GM12878 (cell line): ENCODE measurements at regions not wholly inside any gene's neighbourhood (a gene's known extent, or its start where the extent isn't known, plus 50 kb on each side); places are given as distances from the start of the nearest gene placed in this dataset.

Source experiments
- CBX3 ChIP-seq: fragments of 200-600 bp; sonication (generic); IDR thresholded peaks from 2 replicates; pipeline ENCODE4 v1.6.1; 2016; ENCODE audit warnings: low read depth, borderline replicate concordance
- CEBPB ChIP-seq, 2 experiments: fragments of 150-350 bp in 1 of 2; IDR thresholded peaks; 2 replicates each; pipeline ENCODE4 v1.6.1; 2012 to 2014; ENCODE audit warnings: low read depth in 2 of 2, low read length in 2 of 2, borderline replicate concordance in 1 of 2, inconsistent platforms in 1 of 2
- CREM ChIP-seq: IDR thresholded peaks from 2 replicates; pipeline ENCODE4 v1.6.1; 2014; ENCODE audit warnings: antibody characterized with exemption, low read depth
- ETV6 ChIP-seq, 2 experiments: fragments of 450-650 bp in 1 of 2; IDR thresholded peaks in 1 of 2; conservative IDR thresholded peaks in 1 of 2; 2 replicates each; pipeline ENCODE4 v1.6.1; 2014; ENCODE audit warnings: antibody characterized with exemption in 1 of 2, borderline replicate concordance in 1 of 2, low read depth in 1 of 2, mild to moderate bottlenecking in 1 of 2, moderate library complexity in 1 of 2
- MYB ChIP-seq: fragments of 150-350 bp; IDR thresholded peaks from 2 replicates; pipeline ENCODE4 v1.6.1; 2014; ENCODE audit warnings: mild to moderate bottlenecking, low read depth, low read length, borderline replicate concordance
- SMAD5 ChIP-seq: IDR thresholded peaks from 2 replicates; pipeline ENCODE4 v1.6.1; 2016; ENCODE audit warnings: antibody characterized with exemption, low read depth
- STAT3 ChIP-seq: IDR thresholded peaks from 2 replicates; pipeline ENCODE4 v1.6.1; 2011; ENCODE audit warnings: low read depth, low read length, improper control_type of control experiment
- TBL1XR1 ChIP-seq: IDR thresholded peaks from 2 replicates; pipeline ENCODE4 v1.6.1; 2012; ENCODE audit warnings: low read depth, low read length, improper control_type of control experiment
- TF ChIP-seq, protein P1 (sequence below): fragments of 150-350 bp; IDR thresholded peaks from 2 replicates; pipeline ENCODE4 v1.6.1; 2016; ENCODE audit warnings: low read depth, low read length
- TF ChIP-seq, protein P2 (sequence below): IDR thresholded peaks from 2 replicates; pipeline ENCODE4 v1.6.1; 2012; ENCODE audit warnings: low read length, inconsistent platforms

GRCh38 chr3:38980938-38981337, 70.8 kb downstream of the SCN11A start (continued):
- TF ChIP-seq SMAD5 (no peak), CREM (no peak), CBX3 (no peak), MYB (no peak), TBL1XR1 (no peak), ETV6 (conservative IDR thresholded peaks at IDR 0.05 in 1 of 2, IDR thresholded peaks at IDR 0.05 in 1 of 2; ENCODE audit: borderline replicate concordance in 1 of 2, low read depth in 1 of 2) (no peak), CEBPB (IDR thresholded peaks at IDR 0.05; ENCODE audit: borderline replicate concordance in 1 of 2, low read depth in 2 of 2, low read length in 2 of 2) (no peak), STAT3 (no peak)
- TF ChIP-seq, protein P1, sequence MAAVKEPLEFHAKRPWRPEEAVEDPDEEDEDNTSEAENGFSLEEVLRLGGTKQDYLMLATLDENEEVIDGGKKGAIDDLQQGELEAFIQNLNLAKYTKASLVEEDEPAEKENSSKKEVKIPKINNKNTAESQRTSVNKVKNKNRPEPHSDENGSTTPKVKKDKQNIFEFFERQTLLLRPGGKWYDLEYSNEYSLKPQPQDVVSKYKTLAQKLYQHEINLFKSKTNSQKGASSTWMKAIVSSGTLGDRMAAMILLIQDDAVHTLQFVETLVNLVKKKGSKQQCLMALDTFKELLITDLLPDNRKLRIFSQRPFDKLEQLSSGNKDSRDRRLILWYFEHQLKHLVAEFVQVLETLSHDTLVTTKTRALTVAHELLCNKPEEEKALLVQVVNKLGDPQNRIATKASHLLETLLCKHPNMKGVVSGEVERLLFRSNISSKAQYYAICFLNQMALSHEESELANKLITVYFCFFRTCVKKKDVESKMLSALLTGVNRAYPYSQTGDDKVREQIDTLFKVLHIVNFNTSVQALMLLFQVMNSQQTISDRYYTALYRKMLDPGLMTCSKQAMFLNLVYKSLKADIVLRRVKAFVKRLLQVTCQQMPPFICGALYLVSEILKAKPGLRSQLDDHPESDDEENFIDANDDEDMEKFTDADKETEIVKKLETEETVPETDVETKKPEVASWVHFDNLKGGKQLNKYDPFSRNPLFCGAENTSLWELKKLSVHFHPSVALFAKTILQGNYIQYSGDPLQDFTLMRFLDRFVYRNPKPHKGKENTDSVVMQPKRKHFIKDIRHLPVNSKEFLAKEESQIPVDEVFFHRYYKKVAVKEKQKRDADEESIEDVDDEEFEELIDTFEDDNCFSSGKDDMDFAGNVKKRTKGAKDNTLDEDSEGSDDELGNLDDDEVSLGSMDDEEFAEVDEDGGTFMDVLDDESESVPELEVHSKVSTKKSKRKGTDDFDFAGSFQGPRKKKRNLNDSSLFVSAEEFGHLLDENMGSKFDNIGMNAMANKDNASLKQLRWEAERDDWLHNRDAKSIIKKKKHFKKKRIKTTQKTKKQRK = no peak
- TF ChIP-seq, protein P2, sequence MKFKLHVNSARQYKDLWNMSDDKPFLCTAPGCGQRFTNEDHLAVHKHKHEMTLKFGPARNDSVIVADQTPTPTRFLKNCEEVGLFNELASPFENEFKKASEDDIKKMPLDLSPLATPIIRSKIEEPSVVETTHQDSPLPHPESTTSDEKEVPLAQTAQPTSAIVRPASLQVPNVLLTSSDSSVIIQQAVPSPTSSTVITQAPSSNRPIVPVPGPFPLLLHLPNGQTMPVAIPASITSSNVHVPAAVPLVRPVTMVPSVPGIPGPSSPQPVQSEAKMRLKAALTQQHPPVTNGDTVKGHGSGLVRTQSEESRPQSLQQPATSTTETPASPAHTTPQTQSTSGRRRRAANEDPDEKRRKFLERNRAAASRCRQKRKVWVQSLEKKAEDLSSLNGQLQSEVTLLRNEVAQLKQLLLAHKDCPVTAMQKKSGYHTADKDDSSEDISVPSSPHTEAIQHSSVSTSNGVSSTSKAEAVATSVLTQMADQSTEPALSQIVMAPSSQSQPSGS = no peak
- TF ChIP-seq, all 136 proteins: peak for 0
